Left colon (tissue), 2 donors: ENCODE measurements at regions not wholly inside any gene's neighbourhood (a gene's known extent, or its start where the extent isn't known, plus 50 kb on each side); places are given as distances from the start of the nearest gene placed in this dataset.
A peak's percentile ranks its signal among the peaks of the same experiment; 100 is the strongest.

ENCODE experiments used
- ATAC-seq: fragments of 200-7000 bp; cut with Tn5 transposase; one replicate; pipeline ENCODE4 v1.9.1; 2020; ENCODE audit warnings: mild to moderate bottlenecking, moderate library complexity
- DNase-seq, 2 donors: peaks; one replicate each; pipeline ENCODE4 v3.0.0-alpha.2; 2020
- intact Hi-C, 2 donors: fragments of 100-400 bp; cut with DNase I in 1 of 2; cut with micrococcal nuclease in 1 of 2; formaldehyde crosslinking; loops; one replicate each; pipeline versions ENCODE4 v1.11.2 to v1.14.0; 2022; cut with DNase I, micrococcal nuclease
- donor health status: DM: no; HTN: no; CAD: no.
- donor health status: DM: yes; HTN: yes; CAD: no.

DNA sequence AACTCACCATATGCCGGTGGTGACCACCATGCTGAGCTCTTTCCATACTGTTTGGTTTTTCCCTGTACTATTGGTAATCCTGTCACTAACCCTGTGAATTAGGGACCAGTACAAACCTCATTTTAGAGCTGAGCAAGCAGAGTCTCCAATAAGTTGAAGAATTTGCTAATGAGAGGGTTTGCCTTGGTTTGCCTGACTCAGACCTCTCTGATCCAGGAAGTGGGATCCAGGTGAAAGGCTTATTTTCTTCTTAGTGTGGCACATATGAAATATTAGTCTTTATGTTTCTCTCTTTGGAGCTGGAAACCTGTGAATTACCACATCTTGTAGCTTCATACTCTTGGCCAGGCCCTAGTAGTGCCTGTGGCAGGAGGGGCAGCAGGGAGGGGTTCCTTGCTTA is 114.1 kb upstream of the IGFBP3 start:
- DNase-seq (no peak), ATAC-seq (no peak)
- intact Hi-C loops, result no loop called here

DNA sequence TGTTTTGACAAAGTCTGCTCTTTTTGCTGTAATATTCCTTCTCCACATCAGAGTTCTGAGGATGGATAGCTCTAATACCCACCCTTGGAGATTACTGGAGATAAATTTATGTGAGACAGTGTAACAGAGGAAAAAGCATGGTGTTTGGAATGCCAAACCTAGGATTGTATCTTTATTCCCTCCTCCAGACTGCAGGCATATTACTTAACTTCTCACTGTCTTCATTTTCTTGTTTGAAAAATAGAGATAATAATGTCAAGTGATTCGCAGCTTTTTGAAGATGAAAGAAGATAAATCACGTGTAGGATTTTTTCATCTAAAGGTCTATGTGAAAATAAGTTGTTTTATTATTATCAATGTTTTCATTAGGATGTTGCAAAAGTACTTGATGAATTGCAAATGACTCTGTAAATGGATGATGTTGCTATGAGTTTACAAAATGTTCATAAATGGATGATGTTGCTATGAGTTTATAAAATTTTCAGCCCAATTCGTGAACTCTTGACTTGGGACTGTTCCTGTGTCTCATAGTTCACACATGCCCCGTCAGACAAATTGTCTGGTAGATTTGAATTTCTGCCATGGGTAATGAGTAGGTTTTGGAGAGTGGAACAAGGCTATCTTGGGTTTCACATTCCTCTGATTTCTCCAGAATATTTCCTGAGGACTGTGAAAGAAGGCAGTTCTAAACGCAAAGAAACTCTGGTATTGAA is 113.1 kb upstream of the IGFBP3 start:
- no peak for ATAC-seq
- no peak for DNase-seq
- intact Hi-C loops, result no loop called here

DNA sequence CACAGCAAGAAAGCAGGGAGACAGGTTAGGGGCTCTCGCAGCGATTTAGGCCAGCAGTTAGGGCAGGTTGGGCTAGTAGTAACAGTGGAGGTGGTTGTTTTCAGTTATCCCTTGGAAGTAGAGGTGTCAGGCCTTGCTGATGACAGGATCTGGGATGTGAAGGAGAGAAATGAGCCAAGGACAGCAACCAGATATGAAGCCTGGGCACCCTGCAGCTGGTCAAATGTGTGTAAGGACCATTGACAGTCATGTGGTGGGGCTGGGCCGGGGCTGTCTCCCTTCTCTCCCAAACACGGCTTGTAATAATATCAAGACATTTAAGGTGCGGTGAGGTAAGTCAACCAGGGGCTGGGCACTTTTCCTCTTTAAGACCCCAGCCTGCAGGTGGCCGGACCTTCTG is 112.5 kb upstream of the IGFBP3 start:
- intact Hi-C loops, result no loop called here
- ATAC-seq (no peak), DNase-seq (no peak)

DNA sequence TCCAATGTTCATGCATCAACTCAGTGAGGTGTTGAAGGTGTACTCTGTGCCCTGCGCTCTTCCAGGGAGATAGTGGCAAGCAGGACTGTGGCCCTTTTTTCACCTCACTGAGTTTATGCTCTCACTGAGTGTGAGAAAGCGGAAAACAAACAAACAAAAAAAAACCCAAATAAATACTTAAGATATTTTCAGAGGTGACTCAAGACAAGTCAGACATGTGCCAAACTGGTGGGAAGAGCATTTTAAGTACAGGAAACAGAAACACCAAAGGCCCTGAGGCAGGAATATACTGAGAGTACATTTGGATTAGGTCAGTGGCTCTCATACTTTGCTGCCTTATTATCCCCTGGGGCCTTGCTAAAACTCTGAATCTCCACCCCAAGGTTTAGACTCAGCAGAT is 111.9 kb upstream of the IGFBP3 start:
- DNase-seq, result no peak
- ATAC-seq, result no peak
- intact Hi-C loops, result no loop called here

DNA sequence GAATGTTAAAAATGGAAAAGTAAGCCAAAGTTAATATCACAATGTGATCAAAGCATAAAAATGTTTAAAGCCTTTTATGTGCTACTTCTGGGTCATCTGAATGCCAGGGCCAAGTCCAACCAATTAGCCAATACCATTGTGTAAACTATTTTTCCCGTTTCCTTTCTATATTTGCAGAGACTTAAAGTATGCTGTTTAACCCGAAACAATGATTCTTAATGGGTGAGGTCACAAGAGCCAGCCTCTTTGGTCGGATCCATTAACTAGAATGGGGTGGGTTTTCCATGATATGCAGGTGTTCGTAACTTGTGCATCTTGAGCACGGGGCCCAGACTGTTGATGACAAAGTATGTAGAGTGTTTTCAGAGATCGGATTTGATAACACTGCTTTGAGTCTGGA is 111.3 kb upstream of the IGFBP3 start:
- no peak for ATAC-seq
- DNase-seq, result no peak
- intact Hi-C loops, result no loop called here

DNA sequence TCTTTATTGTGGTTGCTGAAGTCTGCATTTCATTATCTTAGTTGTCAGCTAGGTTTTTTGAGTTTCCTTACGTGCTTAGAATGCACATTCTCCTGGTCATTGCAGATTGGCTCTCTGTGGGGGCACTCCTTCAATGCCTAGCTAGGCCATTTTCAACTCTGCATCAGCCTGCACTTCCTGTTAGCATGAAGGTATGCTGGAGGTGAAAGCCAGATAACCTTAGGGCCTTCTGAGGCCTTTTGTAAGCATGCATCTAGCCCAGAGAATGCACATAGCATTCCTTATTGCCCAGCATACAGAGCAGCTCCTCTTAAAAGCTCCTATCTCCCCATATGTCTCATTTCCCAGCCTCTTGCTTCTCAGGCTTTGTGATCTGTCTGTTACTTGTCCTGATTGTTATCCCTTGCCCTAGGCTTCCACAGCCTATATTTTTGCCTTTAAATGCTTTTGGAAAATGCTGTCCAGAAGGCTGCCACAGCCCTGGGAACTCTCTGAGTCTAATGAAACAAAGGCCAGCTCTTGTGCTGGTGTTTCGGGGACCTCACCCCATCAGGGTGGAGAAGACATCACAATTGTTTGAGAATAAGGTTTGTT is 108.1 kb upstream of the IGFBP3 start:
- intact Hi-C loops, result no loop called here

DNA sequence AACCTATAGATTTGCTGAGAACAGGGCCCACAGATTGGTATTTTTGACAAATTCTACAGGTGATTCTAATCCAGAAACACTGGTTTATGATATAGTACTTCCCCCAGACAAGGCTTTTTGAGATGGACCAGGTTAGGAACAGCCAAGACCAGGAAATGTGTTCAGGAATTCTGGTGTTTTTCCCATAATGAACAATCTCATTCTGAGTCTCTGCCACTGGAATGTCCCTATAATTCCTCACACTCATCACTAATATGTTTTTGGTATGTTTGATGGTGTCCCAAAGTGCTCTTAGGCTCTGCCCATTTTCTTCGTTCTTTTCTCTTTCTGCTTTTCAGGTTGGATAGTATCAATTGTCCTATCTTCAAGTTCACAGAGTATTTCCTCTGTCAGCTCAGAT is 107.2 kb upstream of the IGFBP3 start:
- intact Hi-C loops, result no loop called here
- DNase-seq, result no peak
- ATAC-seq, result no peak

More for the DNA sequence above, 108.1 kb upstream of the IGFBP3 start:
- ATAC-seq (no peak), DNase-seq (no peak)

DNA sequence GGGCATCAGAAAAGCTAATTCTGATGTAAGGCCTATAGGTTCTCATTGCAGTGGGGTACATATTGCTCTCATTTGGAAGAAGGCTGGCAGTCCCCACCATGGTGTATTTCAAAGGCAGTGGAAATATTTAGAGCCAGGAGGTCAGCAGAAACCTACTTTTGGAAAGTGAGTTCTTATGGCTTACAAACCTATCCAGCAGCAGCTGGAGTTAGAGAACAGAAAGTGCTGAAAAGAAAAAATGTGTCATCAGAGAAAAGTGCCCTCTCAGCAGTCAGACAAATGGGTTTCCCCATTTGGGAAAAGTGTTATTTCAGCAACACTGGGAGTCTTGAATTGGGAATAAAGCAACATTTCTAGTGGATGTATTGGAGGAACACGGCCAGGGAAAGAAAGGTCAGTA is 105.7 kb upstream of the IGFBP3 start:
- intact Hi-C loops, result no loop called here
- ATAC-seq, result no peak
- DNase-seq, result no peak

DNA sequence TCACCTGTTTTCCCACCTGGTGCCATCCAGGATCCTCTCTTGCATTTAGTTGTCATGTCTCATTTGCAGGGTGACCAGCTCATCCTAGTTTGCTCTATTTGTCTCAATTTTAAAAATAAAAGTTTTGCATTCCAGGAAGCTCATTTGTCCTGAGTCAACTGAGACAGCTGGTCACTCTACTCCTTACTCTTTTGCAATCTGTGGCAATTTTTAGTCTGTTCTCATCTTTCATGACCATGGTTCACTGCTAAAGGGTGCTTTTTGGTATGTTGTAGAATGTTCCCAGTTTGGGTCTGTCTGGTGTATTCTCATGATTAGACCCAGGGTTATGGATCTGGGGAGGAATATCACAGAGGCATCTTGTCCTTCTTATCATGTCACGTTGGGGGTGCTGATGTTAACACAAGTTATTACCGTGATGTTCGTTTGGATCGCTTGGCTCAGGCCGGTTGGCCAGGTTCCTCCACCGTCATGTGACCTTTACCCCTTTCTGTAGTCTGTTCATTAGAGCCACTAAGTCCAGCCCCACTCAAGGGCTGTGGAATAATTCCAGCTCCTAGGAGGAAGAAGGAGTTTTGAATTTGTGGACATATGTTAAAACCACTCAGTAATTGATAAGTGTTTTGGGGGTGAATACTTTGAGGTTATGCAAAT is 103.3 kb upstream of the IGFBP3 start:
- no peak for DNase-seq
- ATAC-seq, result no peak
- intact Hi-C loops, result no loop called here

DNA sequence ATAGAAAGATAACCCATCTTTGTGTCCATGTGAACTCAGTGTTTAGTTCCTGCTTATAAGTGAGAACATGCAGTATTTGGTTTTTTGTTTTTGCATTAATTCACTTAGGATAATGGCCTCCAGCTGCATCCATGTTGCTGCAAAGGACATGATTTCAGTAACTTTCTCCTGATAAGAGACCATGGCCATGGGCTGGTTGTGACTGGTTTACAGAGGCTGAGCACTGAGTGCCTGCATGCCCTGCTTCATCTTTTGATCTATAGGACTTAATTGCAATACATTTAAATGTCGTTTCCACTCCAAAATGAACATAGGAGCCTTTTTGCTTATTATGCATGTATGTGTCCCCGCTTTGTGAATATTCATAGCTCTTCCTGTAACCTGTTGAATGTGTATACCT is 101.3 kb upstream of the IGFBP3 start:
- DNase-seq (no peak), ATAC-seq (no peak)
- intact Hi-C loops, result no loop called here

DNA sequence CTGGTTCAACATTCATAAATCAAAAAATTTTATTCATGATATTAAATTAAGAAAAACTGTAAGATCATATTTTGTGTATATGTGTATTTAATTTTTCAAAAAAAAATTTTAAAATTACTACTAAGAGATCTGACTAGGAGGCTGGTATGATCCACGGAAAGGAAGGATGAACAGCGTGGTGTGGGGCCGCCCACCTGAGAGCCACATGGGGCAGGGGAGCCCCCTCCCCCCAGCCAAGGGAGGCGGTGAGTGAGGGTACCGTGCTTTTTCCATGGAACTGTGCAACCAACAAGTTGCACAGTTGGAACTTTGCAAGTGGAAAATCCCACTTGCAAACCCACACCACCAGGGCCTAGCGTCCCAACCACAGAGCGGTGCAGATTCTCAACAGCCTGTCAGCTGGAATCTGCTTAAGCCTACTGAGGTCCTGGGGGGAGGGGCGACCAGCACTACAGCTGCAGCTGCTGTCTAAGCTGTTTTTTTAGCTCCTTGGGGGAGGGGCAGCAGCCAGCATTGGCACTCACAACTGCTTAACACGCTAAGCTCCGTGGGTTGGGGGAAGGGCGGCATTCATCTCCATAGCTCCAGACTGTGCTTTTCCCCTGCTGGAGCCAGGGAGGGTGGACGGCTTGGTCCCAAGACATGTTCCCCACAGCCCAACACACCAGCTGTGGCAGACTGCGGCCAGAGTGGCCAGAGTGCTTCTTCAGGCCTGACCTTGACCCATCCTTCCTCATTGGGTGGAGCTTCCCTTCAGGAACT is 94.2 kb upstream of the IGFBP3 start:
- no peak for ATAC-seq

DNA sequence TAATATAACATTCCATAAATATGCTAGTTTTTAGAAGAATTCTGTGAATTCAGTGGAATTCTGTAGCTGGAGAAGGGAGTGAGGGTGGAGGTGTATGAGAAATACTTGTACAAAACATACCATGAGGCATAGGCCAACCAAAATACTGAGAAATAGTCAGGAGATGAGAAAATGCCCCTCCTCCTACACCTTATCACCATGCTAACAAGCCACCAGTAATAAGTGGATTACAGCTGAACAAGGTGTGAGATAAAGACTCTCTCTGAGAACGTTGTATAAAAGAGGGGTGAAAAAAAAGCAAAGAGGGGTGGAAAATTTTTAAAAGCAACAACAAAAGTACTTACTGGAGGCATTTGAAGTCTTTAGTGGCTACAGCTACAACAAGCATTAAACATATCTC is 90.4 kb upstream of the IGFBP3 start:
- intact Hi-C loops, result no loop called here
- no peak for DNase-seq
- no peak for ATAC-seq

More for the DNA sequence above, 94.2 kb upstream of the IGFBP3 start:
- intact Hi-C loops, result no loop called here
- DNase-seq, result peak; percentile 28 to 58

DNA sequence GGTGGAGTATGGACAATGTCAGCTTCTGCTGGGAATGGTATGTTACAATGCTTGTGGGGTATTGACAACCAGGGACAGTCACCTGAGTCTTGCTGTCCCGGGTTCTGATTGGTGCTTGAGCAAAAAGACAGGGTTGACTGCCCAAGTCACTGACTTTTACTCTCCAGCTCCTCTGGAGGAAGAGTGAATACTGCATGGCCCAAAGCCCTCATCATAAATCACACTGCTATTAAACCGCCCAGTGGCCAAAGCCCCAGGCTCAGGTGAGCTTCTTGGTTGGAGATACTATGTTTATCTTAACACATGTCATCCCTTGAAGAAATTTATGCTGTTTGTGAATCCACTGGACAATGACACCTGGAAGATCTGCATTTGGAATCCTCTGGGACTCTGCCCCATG is 90.0 kb upstream of the IGFBP3 start:
- intact Hi-C loops, result no loop called here
- DNase-seq, result no peak
- no peak for ATAC-seq

DNA sequence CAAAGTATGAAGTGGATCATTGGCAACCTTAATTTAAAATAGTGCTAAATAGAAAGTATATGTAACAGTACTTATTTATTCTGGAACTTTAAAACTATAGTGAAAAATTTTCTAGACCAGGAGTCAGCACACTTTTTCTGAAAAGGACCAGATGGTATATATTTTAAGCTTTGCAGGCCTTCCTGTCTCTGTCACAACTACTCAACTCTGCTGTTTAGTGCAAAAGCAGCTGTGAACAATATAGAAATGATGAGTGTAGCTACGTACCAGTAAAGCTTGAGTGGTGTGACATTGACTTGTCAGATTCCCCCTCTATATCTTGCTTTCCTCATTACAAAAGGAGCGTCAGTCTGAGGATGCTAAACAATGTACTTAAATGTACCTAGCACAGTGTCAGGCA is 88.1 kb upstream of the IGFBP3 start:
- intact Hi-C loops, result no loop called here
- DNase-seq (no peak), ATAC-seq (no peak)

DNA sequence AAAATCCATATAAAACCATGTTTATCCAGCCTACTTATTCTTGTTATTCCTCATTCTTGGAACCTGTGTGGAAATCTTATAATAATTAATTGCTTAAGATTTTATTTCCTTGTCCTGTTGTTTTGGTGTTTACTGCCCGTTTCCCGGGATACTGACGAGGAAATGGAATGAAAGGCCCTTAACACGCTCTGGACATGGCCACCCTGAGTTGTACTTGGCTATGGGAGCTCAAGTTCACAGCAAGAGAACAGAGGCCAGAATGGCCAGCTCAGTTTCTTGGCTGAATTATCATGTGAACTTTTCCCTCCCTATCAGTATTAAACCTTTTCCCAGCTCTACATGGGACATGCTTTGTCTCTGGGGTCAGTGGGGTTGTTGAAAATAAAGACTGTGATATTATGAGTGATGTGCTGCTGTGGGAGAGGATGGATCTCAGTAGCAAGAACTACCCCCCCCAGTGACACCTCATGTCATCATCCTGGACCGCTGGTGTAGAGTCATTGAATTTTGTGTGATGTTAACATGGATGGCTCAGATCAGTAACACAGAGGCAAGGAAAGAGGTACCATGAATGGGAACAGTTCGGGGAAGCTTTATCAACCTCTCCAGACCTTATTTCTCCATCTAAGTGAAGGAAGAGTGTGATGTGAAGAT is 87.0 kb upstream of the IGFBP3 start:
- ATAC-seq (no peak), DNase-seq (no peak)
- intact Hi-C loops, result no loop called here

DNA sequence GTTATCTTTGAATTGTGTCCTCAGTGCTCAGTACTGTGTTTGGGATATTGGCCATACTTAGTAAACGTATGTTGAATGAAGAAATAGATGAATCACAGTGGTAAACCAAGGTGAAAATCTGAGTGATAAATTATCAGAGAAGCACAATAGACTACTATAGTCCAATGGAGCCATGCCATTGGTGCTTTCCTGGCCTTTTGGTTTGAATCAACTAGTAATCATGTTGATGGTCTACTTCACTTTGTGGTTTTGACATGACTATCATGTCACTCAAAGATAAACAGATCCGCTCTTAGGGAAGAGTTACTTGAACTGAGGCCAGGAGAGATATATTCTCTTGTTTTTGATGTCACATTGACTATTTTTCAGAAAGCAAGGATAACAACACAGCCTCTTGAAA is 86.1 kb upstream of the IGFBP3 start:
- ATAC-seq, result no peak
- DNase-seq, result no peak
- intact Hi-C loops, result no loop called here

DNA sequence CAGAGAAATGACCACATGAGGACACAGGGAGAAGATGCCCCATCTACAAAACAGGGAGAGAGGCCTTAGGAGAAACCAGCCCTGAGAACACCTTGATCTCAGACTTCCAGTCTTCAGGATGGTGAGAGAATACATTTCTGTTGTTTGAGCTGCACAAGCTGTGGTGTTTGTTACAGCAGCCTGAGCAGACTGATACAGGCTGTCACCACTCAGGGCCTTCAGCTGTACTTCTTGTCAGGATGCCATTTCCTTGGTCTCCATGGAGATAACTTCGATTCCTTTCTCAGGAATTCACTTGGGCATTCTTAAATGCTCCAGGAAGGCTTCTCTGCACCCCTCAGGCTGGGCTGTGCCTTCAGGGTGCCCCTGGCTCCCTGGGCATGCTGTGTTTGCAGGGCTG is 85.7 kb upstream of the IGFBP3 start:
- intact Hi-C loops, result no loop called here
- DNase-seq (no peak), ATAC-seq (no peak)

DNA sequence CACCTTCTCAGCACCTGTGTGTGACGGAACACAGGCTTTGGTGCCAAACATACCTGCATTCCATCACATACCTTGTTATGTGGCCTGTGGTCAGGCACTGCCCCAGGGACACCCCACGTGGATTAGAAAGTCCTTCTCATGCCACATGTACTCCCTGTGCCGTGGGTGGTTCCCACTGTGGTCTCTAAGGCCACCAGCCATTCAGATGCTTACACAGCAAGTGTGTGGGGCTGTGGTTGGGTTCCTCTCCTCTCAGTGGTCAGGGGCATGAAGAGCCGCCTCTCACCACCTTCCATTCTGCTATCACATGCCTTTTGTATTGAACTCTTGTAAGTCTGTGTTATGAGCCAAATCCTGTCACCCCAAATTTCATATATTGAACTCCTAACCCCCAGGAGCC is 85.1 kb upstream of the IGFBP3 start:
- ATAC-seq, result no peak

DNA sequence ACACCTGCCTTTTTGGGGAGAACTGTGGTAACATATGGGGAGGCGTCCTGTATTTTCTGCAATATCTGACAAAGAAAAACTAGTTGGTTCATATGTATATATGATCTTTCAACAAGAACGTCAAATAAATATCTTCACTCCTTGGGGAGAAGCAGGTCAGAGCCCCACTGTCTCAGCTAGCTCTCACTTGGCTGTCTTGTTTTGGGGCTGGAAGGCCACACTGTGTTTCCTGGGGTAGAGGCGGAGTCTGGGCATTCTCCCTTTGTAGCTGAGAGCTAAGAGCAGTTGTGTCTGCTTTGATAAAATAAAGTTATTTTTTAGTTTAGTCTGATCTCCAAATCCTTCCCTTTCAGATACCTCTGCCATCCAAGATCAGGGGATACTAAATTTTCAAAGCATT is 83.9 kb upstream of the IGFBP3 start:
- intact Hi-C loops, result no loop called here
- ATAC-seq (no peak), DNase-seq (no peak)

More for the DNA sequence above, 85.1 kb upstream of the IGFBP3 start:
- no peak for DNase-seq
- intact Hi-C loops, result no loop called here
